ENCODE measurements at regions not wholly inside any gene's neighbourhood (a gene's known extent, or its start where the extent isn't known, plus 50 kb on each side); places are given as distances from the start of the nearest gene placed in this dataset.

GRCh38 chr5:133884569-133885311 is 83.7 kb downstream of the C5orf15 start:
- no peak for TF ChIP-seq CTCF (conservative IDR thresholded peaks at IDR 0.05; ENCODE audit: low read depth, low read length)
- TF ChIP-seq EZH2 (IDR thresholded peaks at IDR 0.05; ENCODE audit: borderline replicate concordance, low read depth, low read length, poor library complexity, severe bottlenecking): no peak
